Activated CD8-positive, alpha-beta memory T cell treated with anti-CD3 and anti-CD28 coated beads for 36 hours (primary cell): ENCODE measurements at regions not wholly inside any gene's neighbourhood (a gene's known extent, or its start where the extent isn't known, plus 50 kb on each side); places are given as distances from the start of the nearest gene placed in this dataset.

ENCODE experiments used
- CTCF ChIA-PET: fragments of 350-600 bp; sonication (Branson Sonifier 250); formaldehyde crosslinking; loops from one replicate; lab custom pipeline; 2021; ENCODE audit warnings: antibody characterized with exemption; lab: Charles Lee
- POLR2A ChIA-PET: fragments of 350-600 bp; sonication (Branson Sonifier 250); formaldehyde crosslinking; loops from one replicate; lab custom pipeline; 2021; ENCODE audit warnings: antibody characterized with exemption; lab: Charles Lee

DNA sequence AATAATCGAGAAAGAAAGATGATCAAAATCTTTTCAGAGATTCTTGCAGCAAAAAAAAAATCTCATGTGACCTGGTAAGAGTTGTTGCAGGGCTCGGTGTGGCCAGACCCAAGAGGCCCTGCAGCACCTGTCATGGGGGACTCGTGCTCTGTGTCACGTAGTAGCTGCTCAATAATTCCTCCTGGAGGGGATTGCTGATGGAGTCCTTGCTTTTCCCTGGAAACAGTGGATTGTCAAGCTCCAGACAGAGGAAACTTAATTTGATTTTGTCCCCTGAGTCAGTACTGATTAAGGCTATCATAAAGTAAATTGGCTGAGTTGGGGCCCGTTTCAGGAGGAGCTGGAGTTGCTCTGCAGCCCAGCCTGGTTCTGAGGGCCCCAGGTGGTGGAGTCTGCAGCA lies 125.2 kb downstream of the EDN3 start:
- CTCF ChIA-PET, result no interaction called here
- POLR2A ChIA-PET, result no interaction called here

DNA sequence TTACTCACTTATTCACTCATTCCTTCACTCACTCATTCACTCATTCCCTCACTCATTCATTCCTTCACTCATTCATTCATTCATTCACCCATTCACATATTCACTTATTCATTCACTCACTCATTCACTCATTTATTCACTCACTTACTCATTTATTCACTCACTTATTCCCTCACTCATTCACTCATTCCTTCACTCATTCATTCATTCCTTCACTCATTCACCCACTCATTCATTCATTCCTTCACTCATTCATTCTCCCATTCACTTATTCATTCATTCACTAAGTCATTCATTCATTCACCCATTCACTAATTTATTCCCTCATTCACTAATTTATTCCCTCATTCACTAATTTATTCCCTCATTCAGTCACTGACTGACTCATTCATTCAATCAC lies 127.6 kb downstream of the EDN3 start:
- ChIA-PET POLR2A (no interaction called here), CTCF (no interaction called here)

DNA sequence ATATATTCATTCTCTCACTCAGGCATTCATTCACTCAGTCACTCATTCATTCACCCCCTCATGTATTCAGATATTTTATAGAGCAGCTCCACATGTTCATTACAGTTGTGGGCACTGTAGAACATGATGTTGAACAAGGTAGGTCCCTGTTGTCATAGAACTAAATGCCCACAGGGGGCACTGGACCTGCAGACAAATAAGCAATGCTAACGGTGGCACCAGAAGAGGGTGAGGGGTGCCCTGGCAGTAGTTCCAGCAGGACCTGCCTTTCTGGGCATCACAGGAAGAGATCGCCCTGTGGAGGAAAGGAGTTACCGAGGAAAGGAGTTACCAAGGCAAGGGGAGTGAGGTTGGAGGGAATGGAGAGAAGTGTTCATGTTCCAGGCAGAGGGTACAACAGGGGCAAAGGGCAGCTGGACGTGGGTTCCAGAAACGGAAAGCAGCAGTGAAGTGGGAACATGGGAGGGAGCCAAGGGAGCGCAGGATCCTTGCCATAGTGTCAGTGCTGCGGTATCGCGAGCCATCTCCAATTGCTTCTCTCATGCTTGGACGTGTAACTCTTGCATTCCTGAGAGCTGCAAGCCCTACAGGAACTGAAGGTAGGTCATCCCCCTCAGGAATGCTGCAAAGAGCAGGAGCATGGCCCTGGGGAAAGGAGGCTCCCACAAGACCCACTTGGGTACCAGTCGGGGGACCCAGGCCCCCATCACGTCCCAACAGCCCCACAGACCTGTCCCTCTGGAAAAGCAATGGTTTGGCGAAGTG lies 128.2 kb downstream of the EDN3 start:
- ChIA-PET POLR2A (no interaction called here), CTCF (no interaction called here)

DNA sequence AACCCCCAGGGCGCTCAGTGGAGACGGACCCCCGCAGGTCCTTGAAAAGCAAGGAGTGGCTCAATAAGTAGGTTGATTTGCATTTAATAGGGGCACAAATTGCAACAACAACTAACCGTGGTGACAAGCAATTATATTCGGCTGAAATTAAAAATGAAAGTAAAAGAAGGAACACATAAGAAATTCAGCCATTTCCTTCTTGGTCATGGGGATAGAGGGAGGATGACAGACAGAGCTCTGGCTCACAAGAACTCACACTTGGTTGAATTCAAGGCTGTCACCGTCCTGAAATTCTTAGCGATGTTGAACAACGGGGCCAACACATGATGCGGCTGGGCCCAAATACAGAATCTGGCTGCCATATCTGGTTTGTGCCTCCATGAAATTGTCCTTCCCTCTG lies 129.0 kb downstream of the EDN3 start:
- CTCF ChIA-PET, result interaction anchor here (0.7 kb wide), 1 partner anchor 341 kb away, joined by 5 read pairs; no protein-coding TSS in a partner anchor
- POLR2A ChIA-PET, result no interaction called here

DNA sequence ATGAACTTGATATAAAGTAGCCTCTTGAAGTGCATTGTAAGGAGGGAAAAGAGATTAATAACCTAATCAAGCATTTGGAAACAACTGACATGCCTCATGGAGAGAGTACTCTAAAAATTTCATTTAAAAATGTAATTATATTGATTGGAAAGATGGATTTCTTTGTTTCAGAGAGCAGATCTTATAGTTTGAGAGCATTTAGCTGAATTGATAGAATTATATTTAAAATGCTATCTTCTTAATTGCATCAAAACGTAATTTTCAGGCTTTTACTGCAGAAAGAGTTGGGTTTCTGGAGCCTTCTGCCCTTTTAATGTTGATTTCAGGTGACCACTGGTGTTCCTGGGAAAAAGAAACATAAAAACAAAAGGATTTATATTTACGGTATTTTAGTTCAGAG lies 130.6 kb downstream of the EDN3 start:
- ChIA-PET POLR2A (no interaction called here), CTCF (no interaction called here)

DNA sequence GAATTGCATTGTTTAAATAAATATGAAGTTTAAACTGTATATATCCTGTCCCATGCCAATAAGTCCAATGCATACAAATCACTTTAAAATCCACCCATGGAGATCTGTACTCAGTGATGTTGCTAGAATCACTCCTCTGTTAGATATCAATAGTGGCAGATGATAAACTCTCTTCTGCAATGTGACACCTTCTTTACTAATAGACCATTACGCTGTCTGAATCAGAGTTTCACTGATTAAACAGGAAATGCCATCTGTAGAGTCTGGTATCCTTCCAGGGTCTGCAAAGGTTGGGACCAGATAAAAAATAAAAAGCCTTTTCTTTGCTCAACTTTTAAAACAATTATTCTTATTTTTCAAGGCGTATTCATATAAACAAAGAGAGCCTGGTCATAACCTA lies 134.5 kb downstream of the EDN3 start:
- CTCF ChIA-PET, result no interaction called here

DNA sequence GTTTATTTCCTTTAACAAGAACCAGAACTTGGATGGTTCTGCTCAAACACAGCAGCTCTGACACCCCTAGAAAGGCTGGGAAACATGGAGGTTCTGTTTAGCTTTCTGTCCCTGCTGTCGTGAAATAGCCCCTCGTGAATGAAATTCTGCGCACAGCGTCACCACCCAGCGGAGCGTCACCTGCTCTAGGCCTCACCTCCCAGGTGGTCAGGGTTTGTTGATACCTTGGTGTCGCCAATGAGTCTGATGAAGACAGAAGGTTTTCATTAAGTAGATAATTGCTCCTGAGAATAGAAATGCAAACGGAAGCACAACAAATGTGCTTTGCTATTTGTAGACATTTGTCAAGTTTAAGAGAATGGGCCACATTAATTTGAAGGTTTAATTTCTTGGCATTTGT lies 135.1 kb downstream of the EDN3 start:
- ChIA-PET POLR2A (no interaction called here), CTCF (no interaction called here)

More for the DNA sequence above, 134.5 kb downstream of the EDN3 start:
- POLR2A ChIA-PET, result no interaction called here

DNA sequence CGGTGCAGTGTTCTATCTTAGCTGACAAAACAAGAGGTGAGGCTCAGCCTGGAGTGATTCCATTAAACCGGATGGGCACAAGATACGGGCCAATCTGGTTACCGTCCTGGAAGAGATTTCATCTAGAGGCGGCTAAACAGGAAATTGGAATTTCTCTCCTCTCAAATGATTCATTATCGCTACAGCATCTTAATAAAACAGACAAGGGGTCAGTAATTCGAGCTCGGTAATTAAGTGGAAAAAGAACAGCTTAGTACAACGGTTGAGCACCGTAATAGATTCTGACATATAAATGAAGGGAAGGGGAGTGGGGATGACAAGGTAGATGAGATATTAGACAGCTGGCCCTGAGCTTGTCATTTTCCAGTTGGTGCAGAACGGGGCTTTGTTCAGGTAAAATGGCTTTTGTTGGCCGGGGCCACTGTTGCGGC lies 137.2 kb downstream of the EDN3 start:
- ChIA-PET POLR2A (interaction anchor here (0.7 kb wide), 1 partner anchor 50 kb away, joined by 7 read pairs; no protein-coding TSS in a partner anchor), CTCF (no interaction called here)

DNA sequence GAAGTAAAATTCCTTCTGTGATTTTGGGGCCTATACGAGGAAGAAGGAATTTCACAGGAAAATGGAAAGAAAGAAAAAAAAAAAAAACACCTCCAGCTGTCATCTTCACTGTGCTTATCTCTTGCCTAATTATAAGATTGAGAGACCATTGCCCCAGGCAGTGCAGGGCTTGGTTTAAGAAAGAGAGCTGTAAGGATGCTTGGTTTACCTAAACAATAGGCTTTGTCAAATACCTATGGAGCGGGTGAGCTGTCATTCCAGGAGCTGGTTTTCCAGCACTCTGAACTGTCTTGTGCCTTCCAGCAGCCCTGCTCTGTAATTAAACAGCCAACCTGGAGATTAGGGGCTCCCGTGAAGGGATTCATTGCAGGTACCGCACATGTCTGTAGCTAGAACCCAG lies 137.8 kb downstream of the EDN3 start:
- CTCF ChIA-PET, result no interaction called here
- POLR2A ChIA-PET, result interaction anchor here (0.7 kb wide), 1 partner anchor 50 kb away, joined by 7 read pairs; no protein-coding TSS in a partner anchor

DNA sequence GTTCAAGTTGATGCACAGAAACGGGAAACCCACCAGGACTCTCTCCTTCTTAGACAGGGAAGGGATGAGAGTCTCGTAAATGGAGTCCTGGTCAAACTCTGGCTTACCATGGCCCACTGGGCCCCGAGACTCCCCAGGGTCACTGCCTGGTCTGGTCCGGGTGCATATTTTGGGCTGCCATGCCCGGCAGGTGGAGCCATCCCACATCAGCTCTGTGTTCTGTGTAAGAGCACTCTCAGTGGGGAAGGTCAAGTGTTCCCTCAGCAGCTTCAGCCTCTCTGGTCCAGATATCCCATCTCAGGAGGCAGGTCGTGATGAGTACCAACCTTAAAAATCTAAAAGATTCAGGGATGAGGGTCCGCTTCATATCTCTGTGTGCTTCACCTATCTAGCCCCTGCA lies 138.8 kb downstream of the EDN3 start:
- CTCF ChIA-PET, result no interaction called here

DNA sequence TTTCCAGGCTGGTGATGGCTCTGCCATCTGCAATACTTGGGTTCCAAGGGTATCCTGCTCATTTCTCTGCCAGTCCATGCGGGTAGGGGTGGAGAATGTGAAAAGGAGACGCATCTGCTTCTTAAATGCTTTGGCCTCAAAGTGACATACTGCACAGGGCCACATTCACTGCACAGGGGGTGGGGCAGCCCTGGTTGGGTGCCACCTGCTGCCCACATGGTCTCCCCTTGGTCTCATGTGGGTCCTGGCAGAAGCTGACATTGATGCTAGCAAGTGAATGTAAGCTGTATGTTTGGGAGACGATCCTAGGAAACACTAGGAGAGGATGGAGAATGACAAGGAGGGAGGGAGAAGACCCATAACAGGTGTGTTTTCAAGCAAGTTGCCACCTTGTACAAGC lies 140.9 kb downstream of the EDN3 start:
- CTCF ChIA-PET, result no interaction called here
- POLR2A ChIA-PET, result no interaction called here

More for the DNA sequence above, 138.8 kb downstream of the EDN3 start:
- POLR2A ChIA-PET, result no interaction called here

DNA sequence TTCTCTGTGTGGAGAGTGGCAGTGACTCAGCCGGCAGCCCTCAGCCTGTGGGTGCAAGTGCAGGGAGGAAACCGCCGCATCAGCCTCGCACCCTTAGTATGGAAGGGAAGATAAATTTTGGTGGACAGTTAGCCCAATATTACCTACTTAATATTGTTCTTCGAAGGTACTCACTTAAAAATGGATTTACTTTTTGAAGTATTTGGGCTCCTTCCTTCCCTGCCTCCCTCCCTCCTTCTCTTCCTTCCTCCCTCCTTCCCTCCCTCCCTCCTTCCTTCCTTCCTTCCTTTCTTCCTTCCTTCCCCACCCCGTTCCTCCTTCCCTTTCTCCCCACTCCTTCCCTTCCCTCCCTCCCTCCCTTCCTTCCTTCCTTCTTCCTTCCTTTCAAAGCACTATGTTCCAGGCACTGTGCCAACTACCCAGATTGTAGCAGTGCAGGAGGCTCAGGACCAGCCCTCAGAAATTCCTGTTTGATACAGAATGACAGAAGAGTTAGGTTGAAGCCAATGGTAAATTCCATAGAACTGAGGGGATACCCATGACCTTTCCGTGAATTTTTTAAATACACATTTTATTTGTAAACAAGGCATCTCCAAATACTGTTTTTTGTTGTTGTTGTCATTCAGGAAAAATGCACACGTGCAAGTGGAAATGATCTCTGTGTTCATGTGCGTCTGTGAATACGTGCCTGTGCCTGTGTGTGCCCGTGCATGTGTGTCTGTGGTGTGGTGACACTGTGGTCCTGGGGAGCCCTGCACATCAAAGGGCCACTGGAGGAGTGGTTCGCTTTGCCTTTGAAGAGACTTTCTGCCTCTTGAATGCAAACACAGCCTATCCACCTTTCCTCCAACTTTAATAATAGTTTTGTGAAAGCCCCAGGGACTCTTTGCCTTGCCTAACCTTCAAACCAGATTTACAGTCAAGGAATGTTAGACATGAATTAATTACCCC lies 141.7 kb downstream of the EDN3 start:
- POLR2A ChIA-PET, result no interaction called here
- CTCF ChIA-PET, result no interaction called here

DNA sequence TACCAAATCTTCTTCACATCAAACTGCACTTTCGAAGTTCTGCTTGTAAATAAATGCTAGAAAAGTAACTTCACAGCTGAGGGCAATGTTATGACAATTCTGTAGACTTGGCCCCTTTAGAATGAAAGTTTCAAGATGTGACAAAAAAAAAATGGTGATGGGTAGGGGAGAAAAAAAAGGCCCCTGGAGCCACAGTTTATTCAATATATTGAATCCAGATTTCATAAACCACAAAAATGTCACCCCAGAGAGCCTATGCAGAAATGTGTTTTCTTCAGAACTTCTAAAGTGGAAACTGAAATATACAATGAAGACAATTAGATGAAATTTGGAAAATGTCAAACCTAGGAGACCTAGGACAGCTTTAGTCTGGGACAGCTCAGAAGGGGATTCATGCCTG lies 143.1 kb downstream of the EDN3 start:
- POLR2A ChIA-PET, result no interaction called here

DNA sequence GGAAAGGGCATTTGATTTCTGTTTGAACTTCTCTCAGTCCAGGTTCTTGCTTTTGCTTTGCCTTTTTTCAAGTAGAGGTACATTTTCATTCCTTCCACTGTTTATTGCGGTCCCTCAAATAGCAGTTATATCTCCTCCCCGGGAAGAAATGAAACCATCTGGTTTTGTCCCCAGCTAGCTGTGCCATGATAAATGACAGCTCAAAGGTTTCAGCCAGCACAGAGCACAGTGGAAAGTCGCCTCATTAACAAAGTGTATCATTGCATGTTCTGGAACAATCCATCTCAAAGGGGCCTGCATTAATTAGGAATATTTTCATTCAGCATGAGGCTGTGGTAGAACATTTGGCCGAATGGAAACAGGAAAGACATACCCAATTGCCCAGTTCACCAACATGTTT lies 146.0 kb downstream of the EDN3 start:
- ChIA-PET POLR2A (no interaction called here), CTCF (no interaction called here)

More for the DNA sequence above, 143.1 kb downstream of the EDN3 start:
- CTCF ChIA-PET, result interaction anchor here (0.6 kb wide), 1 partner anchor 614 kb away, joined by 4 read pairs; no protein-coding TSS in a partner anchor

DNA sequence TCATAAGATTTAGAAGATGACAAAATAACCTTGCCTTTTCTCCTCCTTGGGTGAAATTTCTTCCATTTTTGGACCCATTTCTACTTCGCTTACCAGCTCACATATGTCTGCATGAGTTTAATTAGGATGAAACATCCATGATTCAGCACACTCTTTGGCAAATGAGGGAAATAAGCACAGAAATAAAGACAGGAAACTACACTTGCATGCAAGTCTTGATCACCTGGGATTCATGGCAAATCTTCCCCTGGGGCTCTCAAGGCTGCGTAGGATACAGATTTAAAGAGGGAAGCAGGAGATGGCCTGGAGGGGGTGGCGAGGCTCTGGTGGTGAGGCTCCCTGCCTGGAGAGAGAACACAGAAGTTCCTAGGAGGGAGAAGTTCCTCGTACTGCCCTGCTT lies 147.8 kb downstream of the EDN3 start:
- CTCF ChIA-PET, result interaction anchor here (0.6 kb wide), 1 partner anchor 817 kb away, joined by 3 read pairs; no protein-coding TSS in a partner anchor
- POLR2A ChIA-PET, result no interaction called here

DNA sequence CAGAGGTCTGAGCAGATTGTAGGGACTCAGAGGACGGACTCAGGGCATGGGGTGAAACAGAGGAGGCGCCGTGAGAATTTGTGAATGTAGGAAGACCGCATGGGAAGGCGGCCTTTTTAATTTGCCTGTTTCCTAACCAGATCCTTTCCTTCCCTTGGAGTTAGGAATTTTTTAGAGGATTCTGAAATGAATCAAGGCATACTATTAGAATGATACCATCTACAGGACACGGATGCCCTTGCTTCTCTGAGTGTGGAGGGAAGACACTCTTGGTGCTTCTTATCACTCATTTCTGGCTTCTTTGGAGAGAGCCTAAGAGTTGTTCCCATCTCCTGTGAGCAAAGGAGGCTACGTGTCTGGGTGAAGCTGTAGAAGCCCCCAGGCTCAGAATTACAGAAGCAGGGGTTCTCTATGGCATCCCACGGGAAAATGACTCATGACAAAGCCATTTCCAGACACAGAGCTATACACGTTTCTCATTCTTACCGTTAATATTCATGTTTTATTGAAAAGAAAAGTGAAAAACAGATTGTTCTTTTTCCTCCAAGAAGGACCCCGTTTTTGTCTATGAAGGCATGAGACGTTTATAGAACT lies 148.5 kb downstream of the EDN3 start:
- ChIA-PET CTCF (interaction anchor here (0.6 kb wide), 1 partner anchor 818 kb away, joined by 3 read pairs; no protein-coding TSS in a partner anchor), POLR2A (no interaction called here)

DNA sequence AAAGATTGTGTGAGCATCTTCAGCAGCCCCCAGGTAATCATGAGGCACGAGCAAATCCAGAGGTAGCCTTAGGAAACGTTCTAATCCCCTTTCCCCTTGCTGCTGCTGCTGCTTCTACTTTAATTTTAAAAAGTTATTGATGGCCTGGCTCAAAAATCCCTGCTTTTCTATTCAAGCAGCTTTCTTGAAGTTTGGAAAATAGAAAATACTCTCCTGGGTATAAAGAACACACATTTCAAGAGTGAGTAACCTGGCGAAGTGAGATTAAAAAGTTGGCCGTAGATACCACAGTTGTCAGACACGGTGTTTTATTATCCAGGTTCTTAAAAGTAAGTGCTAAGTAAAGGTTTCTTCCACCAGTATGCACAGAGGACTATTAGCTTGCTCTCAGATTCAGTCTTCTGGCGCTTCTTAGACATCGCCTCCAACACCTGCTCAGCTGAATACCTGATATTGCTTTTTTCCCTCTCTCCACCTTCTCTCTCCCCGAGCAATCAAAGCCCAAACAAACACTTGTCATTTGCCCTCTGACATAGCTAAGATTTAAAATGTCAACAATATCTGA lies 150.7 kb downstream of the EDN3 start:
- ChIA-PET POLR2A (no interaction called here), CTCF (no interaction called here)

DNA sequence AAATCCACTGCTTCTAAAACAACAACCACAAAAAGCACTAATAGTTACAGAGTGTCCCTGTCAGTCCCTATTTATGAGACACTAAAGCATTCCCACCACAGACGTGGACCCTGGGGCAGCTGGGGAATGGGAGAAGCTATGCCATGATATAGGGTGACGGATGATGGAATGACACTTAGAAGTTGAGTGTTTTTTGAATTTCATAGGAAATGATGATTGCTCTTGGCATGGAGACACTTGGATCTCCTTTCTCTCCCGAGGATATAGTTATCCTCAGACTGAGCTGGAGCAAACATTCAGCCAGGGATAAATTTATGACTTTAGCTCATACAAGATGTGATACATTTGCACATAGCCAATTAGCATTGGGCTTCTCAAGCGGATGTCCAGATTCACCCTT lies 151.2 kb downstream of the EDN3 start:
- POLR2A ChIA-PET, result no interaction called here
- CTCF ChIA-PET, result no interaction called here

DNA sequence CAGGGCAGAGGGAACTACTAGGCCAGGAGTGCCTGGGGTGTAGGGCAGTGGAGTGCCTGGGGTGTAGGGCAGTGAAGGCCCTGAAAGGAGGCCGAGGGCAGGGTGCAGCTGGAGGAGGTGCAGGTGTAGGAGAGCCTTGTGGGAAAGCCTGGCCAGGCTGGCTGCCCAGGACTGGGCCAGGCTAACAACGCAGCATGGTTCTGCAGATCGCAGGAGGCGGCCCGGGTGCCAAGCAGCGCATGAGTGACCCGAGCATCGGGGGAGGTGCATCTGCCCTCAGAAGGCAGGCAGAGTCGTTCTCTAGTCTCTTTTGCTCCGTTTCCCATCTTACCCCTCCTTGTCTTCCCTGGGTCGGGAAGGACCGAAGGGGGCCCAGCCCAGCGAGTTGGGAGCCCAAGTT lies 151.5 kb upstream of the PHACTR3 start:
- CTCF ChIA-PET, result no interaction called here
- POLR2A ChIA-PET, result interaction anchor here (1.0 kb wide), 1 partner anchor 10 kb away, joined by 3 read pairs; no protein-coding TSS in a partner anchor
